HUDEP-2 (cell line): ENCODE measurements at regions not wholly inside any gene's neighbourhood (a gene's known extent, or its start where the extent isn't known, plus 50 kb on each side); places are given as distances from the start of the nearest gene placed in this dataset.
"Not testable (repeated sequence)": the region's sequence is repeated elsewhere in the genome, so short reads cannot be mapped to it uniquely, and the experiment has no call there.

Source experiments
- DNase-seq, 76 experiments: peaks; one replicate each; lab custom pipeline; 2025; ENCODE audit not compliant: unreplicated experiment in 76 of 76; lab: John Stamatoyannopoulos, UW

DNA sequence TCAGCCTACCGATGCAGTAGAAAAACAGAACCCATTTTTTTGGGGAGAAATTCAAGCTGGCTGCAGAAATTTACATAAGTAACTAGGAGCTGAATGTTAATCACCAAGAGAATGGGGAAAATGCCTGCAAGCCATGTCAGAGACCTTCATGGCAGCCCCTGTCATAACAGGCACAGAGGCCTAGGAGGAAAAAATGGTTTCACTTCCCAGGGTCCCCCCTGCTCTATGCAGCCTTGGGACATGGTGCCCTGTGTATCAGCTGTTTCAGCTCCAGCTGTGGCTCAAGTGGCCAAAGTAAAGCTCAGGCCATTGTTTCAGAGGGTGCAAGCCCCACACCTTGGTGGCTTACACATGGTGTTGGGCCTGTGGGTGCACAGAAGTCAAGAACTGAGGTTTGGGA lies 842.5 kb downstream of the FLRT2 start:
- no peak for DNase-seq

DNA sequence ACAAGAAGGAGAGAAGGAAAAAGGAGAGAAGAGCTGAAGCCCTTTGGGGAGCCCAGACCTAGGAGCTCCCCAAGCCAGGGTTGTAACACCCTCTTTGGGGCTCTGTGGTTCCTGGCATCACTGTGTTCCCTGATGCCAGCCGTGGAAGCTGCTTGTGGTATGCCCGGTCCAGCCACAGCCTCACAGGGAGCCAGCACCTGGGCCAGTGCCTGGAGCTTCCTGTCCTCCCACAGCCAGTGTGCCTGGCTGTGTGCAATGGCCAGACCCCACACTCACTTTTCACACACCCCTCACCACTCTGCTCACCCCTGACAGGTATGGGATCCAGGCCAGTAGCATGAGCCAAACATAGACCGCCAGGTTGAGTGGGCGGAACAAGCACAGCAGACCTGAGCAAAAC lies 834.7 kb downstream of the FLRT2 start:
- no peak for DNase-seq

DNA sequence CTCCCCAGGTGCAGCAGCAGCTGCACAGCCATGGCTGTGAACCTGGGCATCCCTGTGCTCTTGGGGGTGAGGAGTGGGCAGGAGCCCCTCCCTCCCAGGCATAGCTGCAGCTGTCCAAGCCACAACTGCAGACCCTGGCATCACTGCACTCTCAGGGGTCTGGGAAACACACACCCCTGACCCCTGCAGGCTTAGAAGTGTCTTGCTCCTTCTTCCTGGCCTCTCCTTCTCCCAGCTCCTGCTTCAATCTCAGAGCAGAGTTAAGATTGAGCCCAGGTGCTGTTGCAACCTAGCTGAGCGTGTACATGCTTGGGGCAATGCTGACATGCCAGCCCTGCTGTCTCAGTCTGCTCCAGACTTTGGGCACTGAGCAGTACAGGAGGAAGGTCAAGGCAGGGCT lies 833.6 kb downstream of the FLRT2 start:
- DNase-seq: no peak

DNA sequence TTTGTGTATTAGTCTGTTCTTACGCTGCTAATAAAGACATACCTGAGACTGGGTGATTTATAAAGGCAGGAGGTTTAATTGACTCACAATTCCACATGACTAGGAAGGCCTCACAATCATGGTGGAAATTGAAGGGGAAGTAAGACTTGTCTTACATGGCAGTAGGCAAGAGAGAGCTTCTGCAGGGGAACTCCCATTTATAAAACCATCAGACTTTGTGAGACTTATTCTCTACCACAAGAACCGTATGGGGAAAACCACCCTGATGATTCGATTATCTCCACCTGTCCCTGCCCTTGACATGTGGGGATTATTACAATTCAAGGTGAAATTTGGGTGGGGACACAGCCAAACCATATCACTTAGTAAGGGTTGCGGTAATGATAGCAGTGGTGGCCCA lies 833.1 kb downstream of the FLRT2 start:
- no peak for DNase-seq

DNA sequence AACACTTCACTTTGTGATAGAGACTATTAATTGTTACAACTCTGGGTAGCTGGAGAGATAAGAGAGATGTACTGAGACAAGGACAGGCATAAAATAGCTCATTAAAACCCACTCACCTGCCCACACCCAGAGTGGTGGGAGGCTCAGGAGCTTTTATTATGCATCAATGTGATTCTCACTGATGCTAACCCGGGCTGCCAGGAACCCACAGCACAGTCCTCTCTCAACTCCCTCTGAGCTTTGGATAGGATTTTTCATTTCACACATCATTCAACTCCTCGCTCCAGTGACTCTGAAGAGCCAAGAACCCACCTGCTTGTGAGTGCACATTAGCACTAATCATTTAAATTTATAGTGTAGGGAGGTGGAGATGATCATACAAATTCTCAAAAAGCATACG lies 827.9 kb downstream of the FLRT2 start:
- no peak for DNase-seq

DNA sequence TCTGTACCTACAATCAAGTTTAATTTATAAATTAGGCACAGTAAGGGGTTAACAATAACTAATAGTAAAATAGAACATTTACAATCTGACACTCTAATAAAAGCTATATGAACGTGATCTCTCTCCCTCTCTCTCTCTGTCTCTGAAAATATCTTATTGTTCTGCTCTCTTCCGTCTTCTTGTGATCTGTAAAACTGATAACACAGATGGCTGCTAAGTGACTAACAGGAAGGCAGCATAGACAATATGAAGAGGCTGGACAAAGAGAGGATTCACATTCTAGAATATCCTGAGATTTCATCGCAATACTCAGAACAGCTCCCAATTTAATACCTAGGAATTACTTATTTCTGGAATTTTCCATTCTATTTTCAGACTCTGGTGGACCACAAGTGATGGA lies 827.2 kb downstream of the FLRT2 start:
- DNase-seq: no peak

DNA sequence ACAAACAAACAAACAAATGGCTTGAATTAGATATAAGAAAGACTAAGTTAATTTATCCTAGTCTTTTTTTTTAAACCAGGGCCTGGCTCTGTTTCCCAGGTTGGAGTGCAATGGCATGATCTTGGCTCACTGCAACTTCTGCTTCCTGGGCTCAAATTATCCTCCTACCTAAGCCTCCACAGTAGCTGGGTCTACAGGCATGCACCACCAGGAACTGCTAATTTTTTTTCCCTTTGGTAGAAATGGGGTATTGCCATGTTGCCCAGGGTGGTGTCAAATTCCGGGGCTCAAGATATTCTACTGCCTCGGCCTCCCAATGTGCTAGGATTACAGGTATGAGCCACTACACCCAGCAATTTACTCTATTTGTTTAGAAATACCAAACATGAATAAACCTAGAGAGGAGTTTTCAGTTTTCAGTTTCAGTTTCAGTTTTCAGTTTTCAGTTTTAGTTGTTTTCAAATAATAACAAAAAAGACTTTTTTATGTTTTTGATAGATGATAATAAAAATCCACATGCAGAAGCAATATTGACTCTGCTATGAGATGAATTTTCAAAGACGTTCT lies 817.0 kb downstream of the FLRT2 start:
- DNase-seq: no peak

DNA sequence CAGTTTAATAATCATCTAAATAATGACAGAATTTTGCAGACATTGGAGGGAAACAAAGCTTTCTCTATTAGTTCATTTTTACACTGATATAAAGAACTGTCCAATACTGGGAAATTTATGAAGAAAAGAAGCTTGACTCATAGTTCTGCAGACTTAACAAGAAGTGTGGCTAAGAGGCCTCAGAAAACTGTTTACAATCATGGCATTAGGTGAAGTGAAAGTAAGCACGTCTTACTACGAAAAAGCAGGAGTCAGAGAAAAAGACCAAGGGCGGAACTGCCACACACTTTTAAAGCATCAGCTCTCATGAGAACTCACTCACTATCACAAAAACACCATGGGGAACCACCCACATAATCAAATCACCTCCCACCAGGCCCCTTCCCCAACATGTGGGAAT lies 804.4 kb downstream of the FLRT2 start:
- no peak for DNase-seq

DNA sequence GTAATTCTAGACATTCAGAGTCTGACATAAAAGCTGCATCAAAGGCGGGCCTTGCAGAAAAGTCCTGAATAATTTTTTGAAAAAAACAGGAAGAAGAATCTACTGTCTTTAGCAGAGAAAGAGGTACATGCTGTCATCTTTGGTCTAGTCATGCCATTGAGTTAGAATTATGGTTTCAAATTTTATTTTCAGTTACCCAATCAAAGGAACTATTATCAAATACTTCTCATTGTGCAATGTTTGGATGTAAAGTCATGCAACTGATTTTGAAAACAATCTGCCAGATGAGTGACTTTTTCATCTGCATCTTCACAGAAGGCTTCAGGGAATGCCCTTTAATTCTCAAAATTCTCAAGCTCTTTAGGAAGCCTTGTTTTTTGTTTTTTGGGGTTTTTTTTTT lies 803.5 kb downstream of the FLRT2 start:
- DNase-seq: no peak

DNA sequence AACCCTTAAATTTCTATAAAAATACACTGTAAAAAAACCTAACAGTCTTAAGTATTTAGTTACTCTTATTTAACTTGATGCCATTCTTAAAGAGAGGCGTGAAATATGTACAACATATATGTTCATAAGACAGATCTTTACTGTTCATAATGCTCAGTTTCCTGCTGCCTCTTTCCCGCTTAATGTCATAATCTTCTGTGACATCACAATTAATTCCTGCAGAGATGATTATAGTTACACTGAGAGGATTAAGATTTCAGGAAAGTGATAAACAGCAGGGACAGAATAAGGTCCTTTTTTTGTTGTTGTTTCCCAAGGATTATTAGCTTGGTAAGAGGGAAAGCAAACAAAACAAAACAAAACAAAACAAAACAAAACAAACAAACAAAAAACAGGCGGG lies 801.4 kb downstream of the FLRT2 start:
- DNase-seq: no peak

DNA sequence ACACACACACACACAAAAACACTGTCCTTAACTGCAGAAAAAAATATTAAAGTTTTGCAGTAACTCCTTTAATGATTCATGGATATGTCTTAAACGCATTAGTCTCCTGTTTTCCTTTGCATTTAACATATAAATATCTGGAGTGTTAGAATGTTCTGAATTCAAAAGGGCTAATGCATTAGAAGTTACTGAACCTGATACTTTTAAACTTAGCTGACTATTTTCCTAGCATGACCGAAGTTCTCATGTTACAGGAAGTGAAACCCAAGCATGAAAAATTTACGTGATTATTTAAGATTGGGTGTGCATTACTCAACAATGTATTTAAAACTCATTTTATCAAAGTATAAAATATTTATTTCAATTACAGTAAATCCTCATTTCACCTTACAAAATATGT lies 791.2 kb downstream of the FLRT2 start:
- DNase-seq: no peak

DNA sequence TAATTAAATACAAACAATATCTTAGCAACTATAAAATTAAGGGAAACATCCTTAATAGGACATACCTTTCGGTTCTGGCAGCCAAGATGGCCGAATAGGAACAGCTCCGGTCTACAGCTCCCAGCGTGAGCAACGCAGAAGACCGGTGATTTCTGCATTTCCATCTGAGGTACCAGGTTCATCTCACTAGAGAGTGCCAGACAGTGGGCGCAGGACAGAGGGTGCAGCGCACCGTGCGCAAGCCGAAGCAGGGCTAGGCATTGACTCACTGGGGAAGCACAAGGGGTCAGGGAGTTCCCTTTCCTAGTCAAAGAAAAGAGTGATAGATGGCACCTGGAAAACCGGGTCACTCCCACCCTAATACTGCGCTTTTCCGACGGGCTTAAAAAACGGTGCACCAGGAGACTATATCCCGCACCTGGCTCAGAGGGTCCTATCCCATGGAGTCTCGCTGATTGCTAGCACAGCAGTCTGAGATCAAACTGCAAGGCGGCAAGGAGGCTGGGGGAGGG lies 782.3 kb downstream of the FLRT2 start:
- not testable (repeated sequence) for DNase-seq

DNA sequence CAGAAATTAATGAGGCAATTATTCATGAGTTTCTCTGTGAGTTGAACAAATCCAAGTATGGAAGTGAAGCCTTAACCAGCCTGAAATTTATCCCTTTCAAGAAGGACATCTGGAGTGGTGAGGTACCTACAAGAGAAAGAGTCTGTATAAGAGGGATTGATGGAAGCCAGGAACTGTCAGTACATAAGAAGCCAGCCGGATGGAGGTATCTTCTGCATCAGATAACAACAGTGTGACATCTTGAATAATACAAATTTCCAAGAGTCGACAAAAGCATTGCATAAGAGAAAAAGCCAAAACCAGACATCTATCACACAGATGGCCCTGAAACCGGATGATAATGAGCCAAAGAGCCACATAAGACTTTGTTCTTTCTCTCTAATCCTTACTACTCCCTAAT lies 781.2 kb downstream of the FLRT2 start:
- DNase-seq: no peak

DNA sequence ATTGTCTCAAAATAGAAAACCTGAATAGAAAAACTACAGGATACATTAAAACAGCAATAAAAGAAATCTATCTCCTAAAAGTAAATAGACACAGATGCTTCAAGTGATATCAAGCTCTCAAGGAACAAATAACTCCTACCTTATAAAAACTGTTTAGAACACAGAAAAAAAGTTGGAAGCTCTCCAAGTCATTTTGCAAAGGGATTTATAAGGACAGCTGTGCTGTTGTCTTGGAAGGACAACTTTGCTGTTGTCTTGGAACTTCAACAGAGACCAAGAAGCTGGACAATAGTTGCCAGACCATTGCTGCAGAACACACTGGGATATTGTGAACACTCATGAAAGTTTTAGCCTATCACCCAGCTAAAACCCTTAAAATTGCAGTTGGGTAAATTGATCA lies 780.7 kb downstream of the FLRT2 start:
- no peak for DNase-seq

DNA sequence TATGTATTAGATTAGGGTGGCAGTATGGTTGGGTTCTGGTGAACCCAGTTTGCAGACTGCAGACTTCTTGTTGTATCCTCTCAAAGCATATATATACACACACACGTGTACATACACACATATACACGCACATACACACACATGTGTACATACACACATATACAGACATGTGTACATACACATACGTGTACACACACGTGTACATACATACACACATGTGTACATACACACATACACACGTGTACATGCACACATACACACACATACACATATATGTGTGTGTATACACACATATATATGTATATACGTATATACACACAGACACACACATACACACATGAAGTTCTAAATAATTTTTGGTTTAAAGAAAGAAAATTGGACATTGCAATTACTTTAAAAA lies 780.2 kb downstream of the FLRT2 start:
- DNase-seq: no peak

DNA sequence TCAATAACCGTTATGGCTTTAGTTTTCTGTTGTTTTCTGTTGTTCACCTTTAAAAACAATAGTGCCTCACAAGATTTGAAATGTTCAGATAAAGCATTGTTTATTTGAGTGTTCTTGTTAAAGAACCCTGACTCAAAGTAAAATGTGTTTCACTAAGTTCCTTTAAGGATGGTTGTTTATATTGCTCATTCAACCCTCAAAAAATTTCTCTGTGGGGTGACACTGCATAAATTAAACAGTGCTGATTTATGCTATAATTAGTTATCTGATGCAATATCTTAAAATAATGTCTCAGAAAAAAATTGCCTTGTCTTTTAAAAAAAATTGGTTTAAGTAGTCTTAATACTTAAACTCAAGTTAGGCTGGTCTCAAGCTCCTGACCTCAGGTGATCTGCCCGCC lies 775.1 kb downstream of the FLRT2 start:
- no peak for DNase-seq

DNA sequence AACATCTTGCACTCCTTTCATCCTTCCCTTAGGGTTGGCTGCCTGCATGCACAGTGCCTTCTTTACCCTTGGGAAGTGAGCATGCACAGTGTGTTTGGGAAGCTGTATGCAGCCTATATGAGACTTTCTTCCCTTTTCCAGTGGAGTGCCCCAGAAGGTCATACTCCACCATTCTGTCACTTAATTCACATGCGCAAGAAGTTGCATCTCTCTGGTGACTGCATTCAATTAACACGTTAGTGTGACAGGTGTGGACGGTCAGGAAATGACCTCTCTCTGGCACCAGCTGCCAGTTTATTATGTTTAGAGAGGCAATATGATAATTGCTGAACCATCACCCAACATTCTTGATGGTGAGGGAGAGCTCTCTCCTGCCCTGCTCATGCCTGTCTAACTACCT lies 770.0 kb downstream of the FLRT2 start:
- DNase-seq: no peak

DNA sequence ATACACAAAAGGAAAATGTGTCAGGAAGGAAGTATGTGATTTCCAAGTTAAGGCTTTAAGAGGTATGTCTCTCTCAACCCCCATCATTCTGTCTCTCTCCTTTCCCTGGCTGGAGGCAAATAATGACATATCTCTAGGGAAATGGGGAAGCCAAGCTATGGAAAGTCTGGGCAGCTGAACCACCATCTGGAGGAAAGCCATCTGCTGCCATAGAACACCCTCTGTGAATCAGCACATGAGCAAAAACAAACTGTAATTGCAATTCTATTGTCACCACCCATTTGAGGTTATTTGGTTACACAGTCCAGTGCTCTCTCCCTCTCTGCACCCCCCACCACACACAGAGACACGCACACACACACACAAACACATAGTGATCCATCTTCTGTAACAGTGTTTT lies 766.2 kb downstream of the FLRT2 start:
- DNase-seq: no peak

DNA sequence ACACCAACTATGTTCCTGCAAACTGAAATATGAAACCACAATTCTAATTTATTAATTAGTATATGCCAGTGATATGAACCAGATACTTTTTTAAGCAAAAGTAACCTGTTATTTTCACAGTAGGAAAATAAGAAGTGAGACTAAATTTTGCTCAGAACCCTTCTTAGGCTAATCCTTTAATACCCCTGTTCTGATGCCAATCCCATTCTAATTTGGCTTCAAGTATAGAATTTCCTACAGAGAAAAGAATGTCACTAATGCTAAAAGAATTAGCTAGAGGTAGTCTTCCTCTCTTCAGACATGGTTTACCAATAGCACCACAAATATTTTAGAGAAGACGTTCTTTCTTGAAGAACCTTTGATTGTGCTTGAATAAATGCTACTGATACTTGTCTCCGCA lies 758.4 kb downstream of the FLRT2 start:
- no peak for DNase-seq

DNA sequence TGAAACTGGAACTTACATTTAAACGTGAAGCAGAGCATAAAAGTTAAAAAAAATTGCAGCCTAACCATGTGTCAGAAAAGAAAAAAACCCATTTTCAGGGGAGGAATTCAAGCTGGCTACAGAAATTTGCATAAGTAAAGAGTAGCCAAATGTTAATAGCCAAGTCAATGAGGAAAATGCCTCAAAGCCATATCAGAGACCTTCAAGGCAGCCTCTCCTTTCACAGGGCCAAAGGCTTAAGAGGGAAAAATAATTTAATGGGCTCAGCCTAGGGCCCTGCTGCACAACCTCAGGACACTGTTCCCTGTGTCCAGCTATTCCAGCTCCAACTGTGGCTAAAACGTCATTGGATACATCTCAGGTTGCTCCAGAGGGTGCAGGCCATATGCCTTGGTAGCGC lies 749.5 kb downstream of the FLRT2 start:
- DNase-seq: no peak

DNA sequence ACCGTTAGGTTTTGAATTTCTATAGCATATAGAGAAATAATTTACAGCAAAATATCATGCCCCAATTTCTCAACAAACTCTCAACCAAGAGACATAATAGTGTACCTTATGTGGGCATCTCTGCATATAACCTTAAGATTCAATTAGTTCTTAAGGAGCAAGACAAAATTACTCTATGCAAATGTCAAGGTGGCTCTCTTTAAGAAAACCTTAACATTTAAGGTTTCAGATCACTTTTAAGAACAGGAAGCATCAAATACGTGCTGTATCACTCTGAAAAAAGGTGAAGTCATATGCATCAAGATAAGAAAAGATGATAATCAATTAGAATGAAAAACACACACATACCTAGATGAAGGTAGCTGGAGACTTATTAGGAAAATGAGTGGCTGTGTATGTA lies 728.0 kb downstream of the FLRT2 start:
- no peak for DNase-seq

DNA sequence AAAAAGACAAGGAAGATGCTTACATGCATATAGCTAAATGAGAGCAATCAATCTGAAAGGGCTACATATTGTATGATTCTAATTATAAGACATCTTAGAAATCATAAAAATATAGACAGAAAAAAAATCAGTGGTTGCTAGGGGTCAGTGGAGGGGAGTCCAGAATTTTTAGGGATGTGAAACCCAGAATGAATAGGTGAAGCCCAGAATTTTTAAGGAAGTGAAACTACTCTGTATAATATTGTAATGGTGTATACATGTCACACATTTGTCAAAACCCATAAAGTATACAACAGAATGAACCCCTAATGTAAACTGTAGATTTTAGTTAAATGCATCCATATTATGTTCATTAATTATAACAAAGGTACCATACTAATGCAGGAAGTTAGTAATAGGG lies 713.2 kb downstream of the FLRT2 start:
- no peak for DNase-seq

DNA sequence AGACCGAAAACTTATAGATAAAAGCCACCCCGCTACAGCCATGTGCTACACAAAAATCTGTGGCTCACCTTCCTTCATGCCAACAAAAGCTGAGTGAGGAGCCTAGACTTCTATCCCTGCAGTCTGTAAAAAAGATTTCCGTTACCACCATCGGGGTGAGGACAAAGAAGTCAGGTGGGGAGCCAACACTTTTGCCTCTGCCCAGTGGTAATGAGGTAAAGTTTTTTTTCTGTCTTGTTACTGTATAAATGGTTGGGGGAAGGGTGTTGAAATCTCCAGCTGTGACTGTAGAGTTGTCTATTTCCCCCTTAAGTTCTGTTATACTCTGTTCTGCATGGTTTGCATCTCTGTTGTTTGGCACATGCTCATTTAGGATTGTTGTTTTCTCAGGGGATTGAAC lies 707.8 kb downstream of the FLRT2 start:
- DNase-seq: no peak
